ENCODE measurements at regions not wholly inside any gene's neighbourhood (a gene's known extent, or its start where the extent isn't known, plus 50 kb on each side); places are given as distances from the start of the nearest gene placed in this dataset.
"Not testable (repeated sequence)": the region's sequence is repeated elsewhere in the genome, so short reads cannot be mapped to it uniquely, and the experiment has no call there.

DNA sequence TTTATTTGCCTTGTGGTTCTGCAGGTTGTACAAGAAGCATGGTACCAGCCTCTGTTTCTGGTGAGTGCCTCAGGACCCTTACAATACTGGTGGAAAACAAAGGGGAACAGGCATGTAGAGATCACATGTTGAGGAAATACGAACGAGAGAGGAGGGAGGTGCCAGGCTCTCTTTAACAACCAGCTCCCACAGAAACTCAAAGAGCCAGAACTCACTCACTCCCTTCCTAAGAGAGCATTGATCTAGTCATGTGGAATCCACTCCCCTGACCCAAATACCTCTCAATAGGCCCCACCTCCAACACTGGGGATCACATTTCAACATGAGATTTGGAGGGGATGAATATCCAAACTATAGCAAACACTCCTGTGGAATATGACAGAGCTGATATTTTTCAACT lies 938.0 kb downstream of the GALC start:
- no peak for DNase-seq (ENCODE audit: low read depth in 2 of 2)

DNA sequence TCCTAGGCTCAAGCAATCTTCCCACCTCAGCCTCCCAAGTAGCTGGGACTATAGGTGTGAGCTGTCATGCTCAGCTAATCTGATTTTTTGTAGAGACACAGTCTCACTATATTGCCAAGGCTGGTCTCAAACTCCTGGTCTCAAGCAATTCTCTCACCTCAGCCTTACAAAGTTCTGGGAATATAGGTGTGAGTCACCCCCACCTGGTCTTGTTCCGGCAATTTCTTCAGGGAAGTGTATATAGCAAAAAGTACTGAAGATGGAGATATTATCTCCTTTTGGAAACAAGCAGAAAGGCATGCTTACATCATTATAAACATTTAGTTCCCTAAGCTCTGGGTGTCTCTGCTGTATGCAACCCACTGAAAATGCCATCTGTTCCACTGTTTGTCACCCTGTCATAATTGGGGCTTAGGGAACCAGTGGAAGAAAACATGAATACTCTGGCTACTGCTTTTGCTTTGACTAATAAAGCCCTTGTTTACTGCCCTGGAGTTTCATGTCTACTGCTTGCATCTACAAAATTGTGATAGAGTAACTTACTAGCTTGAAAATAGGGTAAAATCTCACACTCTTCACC lies 940.2 kb downstream of the GALC start:
- no peak for DNase-seq (ENCODE audit: low read depth in 2 of 2)

DNA sequence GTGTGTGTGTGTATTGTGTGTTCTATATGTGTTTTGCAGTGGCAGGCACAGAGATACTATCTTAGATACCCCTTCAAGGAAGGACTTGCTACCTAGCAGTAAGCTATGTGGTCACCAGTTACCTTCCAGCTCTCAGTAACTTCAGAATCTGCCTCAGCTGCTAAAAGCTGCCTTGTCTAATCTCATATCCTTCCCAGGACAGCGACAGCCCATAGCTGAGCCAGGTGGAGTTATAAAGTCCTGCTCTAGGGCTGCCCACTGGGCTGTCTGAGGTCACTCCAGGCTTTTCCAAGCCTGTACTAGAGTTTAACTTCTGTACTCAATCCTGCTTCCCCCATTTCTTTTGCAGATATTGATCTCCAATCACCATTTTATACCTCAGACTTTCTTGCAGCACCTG lies 942.6 kb downstream of the GALC start:
- DNase-seq (ENCODE audit: low read depth in 2 of 2), result no peak

DNA sequence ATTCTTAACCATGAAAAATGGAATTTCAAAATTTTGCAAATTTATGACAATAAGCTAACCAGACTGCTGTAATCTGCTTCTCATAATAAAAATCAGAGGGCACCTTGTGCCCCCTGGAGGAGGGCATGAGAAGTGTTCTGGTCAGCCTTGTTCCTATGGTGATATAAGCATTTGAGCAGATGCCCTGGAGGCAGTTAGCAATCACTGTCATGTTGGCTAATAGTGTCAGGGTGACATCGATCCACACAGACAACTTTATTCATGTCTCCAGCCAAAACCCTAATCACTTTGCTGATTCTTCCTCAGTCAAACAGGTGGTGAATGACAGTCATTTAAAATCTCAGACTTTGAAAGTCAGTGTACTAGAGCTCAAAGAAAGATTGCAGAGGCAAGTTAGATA lies 943.0 kb downstream of the GALC start:
- DNase-seq (ENCODE audit: low read depth in 2 of 2), result no peak

DNA sequence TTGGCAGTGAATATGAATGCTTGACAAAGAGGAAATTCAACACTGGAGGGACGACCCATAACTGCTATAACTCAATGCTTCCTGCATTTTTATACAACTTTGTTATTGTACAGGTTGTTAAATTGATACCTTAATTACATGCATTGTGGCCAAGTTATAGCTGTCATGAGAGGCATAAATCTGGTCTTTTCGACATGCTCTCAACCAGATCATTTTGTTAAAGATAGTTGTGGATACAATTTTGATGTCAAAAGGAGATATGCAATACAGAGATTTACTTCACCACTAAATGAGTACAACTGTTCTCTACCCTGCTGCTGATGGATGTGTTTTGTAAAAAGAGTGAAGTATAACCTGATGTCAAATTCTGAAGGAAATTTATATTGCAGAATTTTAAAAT lies 946.0 kb downstream of the GALC start:
- no peak for DNase-seq (ENCODE audit: low read depth in 2 of 2)

DNA sequence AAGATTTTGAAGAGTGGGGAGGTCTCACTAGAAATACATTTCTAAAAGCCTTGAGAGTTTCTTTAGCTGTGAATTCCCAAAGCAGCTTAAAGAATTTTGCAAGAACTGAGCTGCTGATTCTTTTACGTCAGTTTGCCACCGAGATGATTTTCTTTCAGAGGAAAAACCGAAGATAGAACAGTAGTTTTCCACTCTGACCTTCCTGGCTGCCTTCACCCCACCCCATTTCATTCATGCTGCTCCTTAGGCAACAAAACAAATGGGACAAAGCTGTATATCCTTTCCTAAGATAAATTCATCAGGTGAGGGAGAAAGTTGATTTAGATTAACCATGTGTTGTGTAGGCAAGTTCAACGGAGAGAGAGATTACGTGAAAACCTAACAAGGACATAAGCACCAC lies 947.0 kb downstream of the GALC start:
- DNase-seq (ENCODE audit: low read depth in 2 of 2), result no peak

DNA sequence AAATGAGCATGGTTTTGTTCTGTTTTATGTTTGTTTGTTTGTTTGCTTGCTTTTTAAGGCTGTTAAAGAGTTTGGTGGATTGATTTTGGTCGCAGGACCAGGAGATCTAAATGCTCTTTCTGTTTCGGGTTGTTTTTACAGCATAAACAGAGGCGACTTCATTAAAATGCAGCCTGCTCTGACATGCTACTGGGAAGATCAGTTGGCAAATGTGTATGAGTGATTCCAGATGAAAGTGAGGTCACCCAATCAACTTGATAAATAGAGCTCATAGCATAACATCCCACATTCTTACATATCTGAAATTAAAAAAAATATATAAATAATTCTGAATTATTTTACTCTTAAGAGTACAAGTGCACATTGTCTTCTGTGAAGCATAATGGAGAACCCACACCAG lies 947.7 kb downstream of the GALC start:
- DNase-seq (ENCODE audit: low read depth in 2 of 2), result no peak

DNA sequence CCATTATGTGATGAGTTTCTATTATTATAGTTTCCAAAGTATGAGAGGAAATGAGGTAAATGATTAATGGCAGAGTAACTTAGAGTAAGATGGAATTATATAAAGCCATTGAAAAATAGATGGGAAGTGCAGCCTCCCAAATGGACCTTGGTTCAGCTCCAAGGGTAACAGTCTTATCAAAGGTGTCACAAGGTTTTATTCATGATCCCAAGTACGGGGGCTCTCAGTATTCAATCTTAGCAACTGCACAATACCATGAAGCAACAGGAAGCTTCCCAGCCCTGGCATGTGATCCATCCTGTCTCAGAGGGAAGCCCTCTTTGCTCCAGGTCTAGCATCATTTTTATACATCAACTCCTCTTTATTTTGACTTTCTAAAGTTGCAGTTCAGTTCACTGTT lies 948.2 kb downstream of the GALC start:
- no peak for DNase-seq (ENCODE audit: low read depth in 2 of 2)

DNA sequence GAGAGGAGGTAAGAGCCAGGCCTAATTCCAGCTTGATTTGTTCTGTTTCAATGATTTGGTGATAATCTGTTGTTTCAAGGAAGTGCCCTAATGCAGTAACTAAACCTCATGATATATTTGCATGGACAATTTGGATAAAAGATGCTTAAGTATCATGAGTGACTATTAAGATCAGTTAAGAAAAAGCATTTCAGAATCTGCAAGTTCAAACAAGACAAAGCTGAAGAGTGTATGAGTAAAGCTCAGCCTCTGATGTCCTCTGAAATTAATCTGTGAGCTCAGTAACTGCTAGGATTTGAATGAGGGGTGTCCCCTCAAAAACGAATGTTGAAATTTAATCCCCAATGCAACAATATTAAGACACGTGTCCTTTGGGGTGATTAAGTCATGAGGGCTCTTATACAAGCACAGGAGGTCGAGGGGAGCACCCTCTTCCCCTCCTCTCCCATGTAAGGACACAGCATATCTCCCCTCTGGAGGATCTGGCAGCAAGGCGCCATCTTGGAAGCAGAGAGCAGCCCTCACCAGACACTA lies 949.2 kb downstream of the GALC start:
- DNase-seq (ENCODE audit: low read depth in 2 of 2), result no peak

DNA sequence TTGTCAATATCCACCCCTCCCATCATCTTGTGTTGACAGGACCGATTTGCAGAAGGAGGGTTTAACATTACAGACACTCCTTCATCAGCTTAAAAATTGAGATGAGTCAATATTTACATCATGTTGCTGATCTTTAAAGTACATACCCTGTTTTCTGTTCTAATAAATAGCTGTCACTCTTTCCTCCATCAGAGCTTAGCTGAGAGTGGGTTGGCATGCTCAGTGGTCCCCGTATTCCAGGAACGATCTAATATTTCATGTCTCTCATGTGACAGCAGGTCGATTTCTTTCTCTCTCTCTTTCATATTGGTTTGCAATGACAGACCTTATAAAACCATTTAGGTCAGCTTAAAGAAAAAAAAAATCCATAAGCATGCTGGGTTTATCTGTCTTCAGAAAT lies 950.6 kb downstream of the GALC start:
- no peak for DNase-seq (ENCODE audit: low read depth in 2 of 2)

DNA sequence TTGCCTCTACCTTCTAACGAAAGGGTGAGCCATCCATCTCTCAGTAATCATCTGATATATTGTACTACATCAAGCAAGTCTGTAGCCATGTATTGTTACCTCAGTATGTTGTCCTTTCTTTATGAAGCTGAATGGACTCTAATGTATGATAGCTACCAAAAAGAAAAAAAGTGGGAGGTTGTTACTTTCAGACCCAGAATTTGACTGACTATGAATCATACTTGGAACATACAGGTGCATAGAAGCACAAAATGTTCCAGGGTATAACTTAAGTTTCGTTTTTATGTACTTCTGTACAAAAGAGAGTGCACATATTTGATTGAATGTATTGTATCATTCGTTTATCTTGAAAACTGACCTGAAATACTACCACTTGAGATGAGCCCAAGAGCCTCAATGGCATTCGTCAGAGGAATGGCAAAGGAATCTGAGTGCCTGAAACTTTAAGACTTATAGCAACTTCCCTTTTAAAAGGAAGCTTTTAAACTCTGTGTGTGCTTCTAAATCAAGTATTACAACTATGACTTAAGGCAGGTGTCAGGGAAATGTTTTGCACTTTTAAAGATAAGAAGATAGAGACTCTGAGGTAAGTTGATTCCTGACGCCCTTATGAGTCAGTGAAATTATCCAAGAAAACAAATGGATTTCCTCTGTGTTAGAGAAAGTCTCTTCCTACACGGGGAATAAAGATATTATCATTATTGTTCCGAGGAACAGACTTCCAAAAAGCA lies 951.5 kb downstream of the GALC start:
- no peak for DNase-seq (ENCODE audit: low read depth in 2 of 2)

DNA sequence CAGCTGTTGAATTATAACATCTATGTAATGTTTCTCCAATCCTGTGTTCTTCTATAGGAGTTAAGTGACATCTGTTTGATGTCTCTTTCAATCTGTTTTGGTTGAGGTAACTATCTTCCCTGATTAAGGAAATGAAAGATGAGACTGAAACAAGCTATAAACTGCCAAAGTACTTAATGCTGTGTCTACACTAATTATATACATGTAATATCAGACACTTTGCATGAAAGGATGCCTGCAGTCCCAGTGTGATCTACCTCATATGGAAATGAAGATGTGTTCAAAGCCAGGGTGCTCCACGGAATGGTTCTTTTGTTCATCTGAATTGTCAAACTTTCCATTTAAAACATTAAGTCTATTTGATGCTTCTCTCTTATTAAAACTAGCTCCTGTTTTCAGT lies 958.3 kb downstream of the GALC start:
- no peak for DNase-seq (ENCODE audit: low read depth in 2 of 2)

DNA sequence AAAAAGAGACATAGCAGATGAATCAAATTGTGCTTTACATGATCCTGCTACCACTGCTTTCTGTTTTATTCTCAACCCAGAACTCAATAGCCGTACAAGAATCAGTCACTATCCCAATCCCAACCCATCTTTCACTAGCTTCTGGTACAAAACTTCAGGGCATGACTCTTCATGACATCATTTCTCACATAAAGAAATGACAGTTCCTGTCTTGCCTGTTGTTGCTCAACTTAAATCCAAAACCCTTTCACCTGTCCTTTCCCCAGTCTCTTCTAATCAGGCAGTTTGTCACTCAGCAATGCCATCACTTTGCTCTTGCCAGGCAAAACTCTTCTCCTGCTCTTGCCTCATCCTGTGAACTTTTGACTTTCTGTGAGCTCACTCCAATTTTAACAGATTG lies 962.8 kb downstream of the GALC start:
- DNase-seq (ENCODE audit: low read depth in 2 of 2), result no peak

DNA sequence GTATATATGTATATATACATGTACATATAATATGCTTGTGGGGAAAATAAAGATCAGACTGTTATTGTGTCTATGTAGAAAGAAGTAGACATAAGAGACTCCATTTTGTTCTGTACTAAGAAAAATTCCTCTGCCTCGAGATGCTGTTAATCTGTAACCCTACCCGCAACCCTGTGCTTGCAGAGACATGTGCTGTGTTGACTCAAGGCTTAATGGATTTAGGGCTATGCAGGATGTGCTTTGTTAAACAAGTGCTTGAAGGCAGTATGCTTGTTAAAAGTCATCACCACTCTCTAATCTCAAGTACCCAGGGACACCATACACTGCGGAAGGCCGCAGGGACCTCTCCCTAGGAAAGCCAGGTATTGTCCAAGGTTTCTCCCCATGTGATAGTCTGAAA lies 972.9 kb downstream of the GALC start:
- not testable (repeated sequence) for DNase-seq (ENCODE audit: low read depth in 2 of 2)

DNA sequence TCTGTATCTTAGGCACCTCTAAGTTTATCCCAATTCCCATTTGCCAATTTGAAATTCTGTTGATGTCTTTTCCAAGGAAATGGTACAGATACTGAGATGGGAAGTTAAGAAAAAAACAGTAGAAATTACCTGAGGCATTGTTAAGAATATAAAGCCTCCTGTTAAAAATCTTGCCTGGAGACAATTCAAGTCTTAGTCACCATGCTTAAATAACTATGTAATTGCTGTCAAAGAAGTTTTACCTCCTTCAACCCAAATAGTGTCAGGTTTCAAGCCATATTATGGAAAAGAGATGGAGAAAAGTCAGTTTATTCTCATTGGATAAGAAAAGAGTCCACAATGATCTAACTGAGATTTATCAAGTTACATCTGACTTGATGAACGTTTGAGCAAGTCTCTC lies 974.7 kb downstream of the GALC start:
- no peak for DNase-seq (ENCODE audit: low read depth in 2 of 2)

DNA sequence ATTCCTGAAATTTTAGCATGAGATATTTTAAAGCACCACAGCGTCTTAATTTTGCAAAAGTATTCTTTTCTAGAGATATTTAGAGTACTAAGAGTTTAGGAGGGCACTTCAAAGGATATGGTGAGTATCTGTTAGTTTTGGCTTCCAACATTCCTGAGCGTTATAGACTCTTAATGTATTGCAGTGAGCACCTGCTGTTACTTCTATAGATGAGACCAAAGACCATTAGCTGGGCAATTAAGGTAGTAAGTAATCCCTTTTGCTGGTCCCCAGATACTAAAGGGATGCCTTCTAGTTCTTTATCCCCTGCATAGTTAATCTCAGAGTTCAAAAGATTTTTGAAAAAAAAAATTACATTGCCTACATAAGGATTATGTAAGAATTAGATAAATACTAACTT lies 975.6 kb downstream of the GALC start:
- no peak for DNase-seq (ENCODE audit: low read depth in 2 of 2)

DNA sequence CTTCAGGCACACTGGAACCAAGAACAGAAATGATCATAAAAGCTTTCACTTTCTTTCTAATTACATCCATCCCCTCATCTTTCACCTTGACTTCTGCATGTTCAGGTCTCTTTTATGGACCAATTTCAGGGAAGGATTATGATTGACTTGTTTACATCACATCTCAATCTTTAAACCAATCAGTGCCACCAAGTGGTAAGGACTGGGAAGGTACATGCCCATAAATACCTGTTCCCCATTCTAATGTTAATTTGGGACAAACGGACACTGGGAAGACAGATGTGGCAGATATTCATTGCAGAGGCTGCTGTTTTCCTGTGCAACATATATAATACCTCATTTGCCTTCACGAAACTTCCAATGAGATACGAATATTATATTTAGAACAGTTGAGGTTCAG lies 978.1 kb downstream of the GALC start:
- DNase-seq (ENCODE audit: low read depth in 2 of 2), result no peak

DNA sequence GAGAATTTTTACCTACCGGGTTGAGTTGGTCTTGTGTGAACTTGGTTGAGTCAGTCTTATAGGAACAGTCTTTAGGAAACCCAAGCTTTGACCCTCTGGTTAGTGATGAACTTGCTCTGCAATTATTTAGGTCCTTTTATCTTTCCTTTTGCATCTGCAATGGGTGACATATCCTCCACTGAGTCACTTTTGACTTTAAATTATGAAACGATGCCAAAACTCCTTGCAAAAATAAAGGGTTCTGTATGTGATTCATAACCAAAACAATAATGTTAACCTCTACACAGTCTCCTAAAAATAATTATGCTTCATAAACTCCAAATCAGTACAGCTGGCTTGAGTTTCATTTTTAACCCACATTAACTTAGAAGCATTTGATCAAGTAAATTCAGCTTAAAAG lies 979.4 kb downstream of the GALC start:
- no peak for DNase-seq (ENCODE audit: low read depth in 2 of 2)

DNA sequence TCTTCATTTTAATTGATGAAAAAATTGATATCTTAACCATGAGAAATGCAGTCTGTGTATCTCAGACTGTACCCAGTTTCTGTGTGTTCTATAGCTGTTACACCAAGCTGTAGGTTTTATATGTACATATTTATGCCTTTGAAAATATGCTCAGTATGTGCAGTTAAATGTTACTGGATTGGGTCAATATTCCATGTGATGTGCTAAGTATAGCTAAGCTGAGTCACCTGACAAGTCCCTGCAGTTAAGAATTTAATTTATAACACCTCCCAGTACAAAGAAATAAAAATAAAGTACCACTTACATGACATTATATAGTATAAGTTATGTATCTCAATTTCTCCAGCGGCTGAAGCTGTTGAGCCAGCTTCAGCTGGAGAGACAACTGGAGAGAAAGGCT lies 984.0 kb downstream of the GALC start:
- DNase-seq (ENCODE audit: low read depth in 2 of 2), result no peak

DNA sequence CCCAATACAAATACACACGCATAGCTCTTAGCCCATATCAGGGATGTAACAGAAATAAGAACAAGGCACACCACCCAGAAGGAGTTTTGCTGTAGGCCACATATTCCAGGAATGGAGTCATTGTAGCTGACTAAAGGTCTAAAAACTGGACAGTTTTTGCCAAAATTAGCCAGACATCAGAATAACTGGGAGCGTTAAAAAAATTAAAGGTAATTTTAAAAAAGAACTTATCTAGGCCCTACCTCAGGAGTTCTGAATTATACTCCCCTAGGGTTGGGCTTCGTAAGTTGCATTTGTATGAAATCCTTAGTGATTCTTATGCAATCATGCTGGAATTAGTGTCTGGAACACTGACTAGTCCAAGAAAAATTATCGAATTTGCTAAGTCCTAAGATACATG lies 987.7 kb downstream of the GALC start:
- no peak for DNase-seq (ENCODE audit: low read depth in 2 of 2)

DNA sequence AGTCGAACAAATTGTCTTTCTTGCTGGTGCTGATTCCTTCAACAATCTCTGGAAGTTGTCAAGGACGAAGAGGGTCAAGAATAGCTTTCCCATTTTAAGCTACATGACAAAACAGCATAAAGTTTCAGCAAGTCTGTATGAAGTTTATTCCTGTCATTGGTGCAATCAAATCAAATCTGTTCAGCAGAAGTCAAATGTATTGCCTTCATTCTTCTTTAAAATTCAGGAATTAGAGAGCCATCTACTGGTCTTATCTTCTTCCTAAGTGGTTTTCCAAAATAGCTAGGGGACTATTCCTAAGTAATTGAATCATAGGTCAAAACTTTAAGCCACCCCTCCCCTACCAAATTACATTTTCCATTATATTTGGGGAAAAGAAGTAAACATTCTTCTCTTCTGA lies 990.2 kb downstream of the GALC start:
- DNase-seq (ENCODE audit: low read depth in 2 of 2), result no peak

DNA sequence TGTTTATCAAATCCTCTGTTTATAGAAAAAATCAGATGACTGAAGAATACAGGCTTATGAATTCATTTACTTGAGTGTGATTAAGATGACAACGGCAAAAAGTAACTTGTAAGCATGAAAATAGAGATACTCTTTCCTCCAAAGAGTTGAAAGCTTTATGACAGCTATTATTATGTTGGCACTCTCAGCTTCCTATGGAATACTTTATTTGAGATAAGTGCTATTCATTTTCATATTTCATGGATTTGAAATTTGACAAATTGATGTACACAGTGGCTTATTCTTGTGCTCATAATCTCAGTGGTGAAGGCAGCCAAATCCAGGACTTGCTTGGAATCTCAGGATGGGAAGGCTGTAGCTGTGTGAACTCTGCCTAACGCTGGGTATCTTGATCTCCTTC lies 991.6 kb downstream of the GALC start:
- no peak for DNase-seq (ENCODE audit: low read depth in 2 of 2)

DNA sequence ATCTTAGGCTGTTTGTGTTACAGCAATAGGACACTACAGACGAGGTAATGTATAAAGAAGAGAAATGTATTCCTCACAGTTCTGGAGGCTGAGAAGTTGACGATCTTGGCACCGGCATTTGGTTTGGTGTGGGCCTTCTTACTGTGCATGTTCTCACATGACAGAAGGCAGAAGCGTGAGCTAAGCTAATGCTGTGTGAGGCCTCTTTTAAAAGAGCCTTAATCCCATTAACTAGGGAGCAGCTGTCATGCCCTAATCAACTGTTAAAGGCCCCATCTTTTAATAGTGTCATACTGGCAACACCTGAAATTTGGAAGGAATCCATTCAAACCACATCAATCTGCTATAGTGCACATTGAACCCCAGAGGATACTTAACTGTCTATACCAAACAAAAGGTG lies 992.9 kb downstream of the GALC start:
- DNase-seq (ENCODE audit: low read depth in 2 of 2), result no peak

DNA sequence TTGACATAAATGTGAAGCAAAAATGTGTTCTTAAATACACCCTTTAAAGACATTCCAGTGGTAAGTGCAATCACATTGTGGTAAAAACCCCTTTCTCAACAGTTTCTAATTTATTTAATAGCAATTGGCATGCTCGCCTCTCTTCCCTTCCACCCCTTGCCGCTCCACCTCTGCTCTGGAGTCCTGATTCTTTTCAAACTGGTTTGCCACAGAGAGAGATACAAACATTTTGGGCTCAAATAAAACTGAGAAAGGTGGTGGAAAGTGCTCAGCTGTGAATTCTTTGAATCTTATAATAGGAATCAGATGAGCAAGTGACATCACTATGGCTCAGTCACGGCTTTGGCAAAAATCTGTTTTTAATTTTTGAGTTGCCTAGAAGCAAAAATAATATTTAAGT lies 993.9 kb downstream of the GALC start:
- no peak for DNase-seq (ENCODE audit: low read depth in 2 of 2)
